IMR-90 (cell line): ENCODE measurements at regions not wholly inside any gene's neighbourhood (a gene's known extent, or its start where the extent isn't known, plus 50 kb on each side); places are given as distances from the start of the nearest gene placed in this dataset.

Experiments
- ATAC-seq: fragments of 200-7000 bp; cut with Tn5 transposase; 2 replicates; pipeline ENCODE4 v1.9.1; 2020; ENCODE audit warnings: low read depth, mild to moderate bottlenecking, moderate library complexity
- BruUV-seq: library from RNA; stranded (reverse); fragments of 400-500 nt; replicated peaks from 2 replicates; lab custom pipeline; 2021; lab: Mats Ljungman, UMichigan
- CTCF ChIA-PET: fragments of 300-600 bp; formaldehyde crosslinking; extraction: SDS; loops from one replicate; lab custom pipeline; 2021; ENCODE audit warnings: antibody characterized with exemption; lab: Yijun Ruan, JAX
- POLR2A ChIA-PET: fragments of 300-600 bp; sonication (Branson Sonifier 250); formaldehyde crosslinking; loops from one replicate; lab custom pipeline; 2022; ENCODE audit warnings: antibody characterized with exemption; ENCODE audit not compliant: unreplicated experiment; lab: Charles Lee
- DNase-seq: peaks from one replicate; pipeline ENCODE4 v3.0.0; 2013
- H2AFZ ChIP-seq: replicated peaks from 2 replicates; pipeline ENCODE3; 2013; ENCODE audit warnings: low read length, mild to moderate bottlenecking; ENCODE audit not compliant: poor library complexity
- H2AK5ac ChIP-seq: 2 replicates; pipeline ENCODE4 v1.6.1; 2013; ENCODE audit warnings: low read depth, low read length, inconsistent platforms
- H2AK9ac ChIP-seq: replicated peaks from 2 replicates; pipeline ENCODE3; 2013; ENCODE audit warnings: mild to moderate bottlenecking, low read depth, low read length, moderate library complexity; ENCODE audit not compliant: poor library complexity
- H2BK120ac ChIP-seq: 2 replicates; pipeline ENCODE4 v1.6.1; 2013; ENCODE audit warnings: low read depth, low read length, inconsistent platforms
- H2BK15ac ChIP-seq: 3 replicates; pipeline ENCODE4 v1.6.1; 2013; ENCODE audit warnings: low read depth, low read length, inconsistent platforms
- H2BK20ac ChIP-seq: 2 replicates; pipeline ENCODE4 v1.6.1; 2013; ENCODE audit warnings: low read depth, mild to moderate bottlenecking, inconsistent platforms, low read length, moderate library complexity
- H2BK5ac ChIP-seq: 2 replicates; pipeline ENCODE4 v1.6.1; 2013; ENCODE audit warnings: mild to moderate bottlenecking, low read depth, low read length, inconsistent platforms; ENCODE audit not compliant: poor library complexity, severe bottlenecking
- H3K14ac ChIP-seq: replicated peaks from 2 replicates; pipeline ENCODE4 v1.6.1; 2013; ENCODE audit warnings: low read depth, low read length, inconsistent platforms
- H3K18ac ChIP-seq: 2 replicates; pipeline ENCODE4 v1.6.1; 2013; ENCODE audit warnings: low read depth, low read length, control low read depth
- H3K23ac ChIP-seq: 2 replicates; pipeline ENCODE4 v1.6.1; 2013; ENCODE audit warnings: low read depth, low read length, inconsistent platforms
- H3K27ac ChIP-seq: 2 replicates; pipeline ENCODE4 v1.5.1; 2013; ENCODE audit warnings: mild to moderate bottlenecking, control low read depth, low read length; ENCODE audit not compliant: insufficient read depth
- H3K27me3 ChIP-seq: 2 replicates; pipeline ENCODE4 v1.6.1; 2013; ENCODE audit warnings: low read length; ENCODE audit not compliant: control insufficient read depth, insufficient read depth
- H3K36me3 ChIP-seq: 2 replicates; pipeline ENCODE4 v1.6.1; 2013; ENCODE audit warnings: low read length, mixed read lengths; ENCODE audit not compliant: control insufficient read depth, insufficient read depth
- H3K4ac ChIP-seq: 2 replicates; pipeline ENCODE4 v1.6.1; 2013; ENCODE audit warnings: low read depth, low read length, inconsistent platforms
- H3K4me1 ChIP-seq: 2 replicates; pipeline ENCODE4 v1.6.1; 2013; ENCODE audit warnings: low read length, mixed read lengths; ENCODE audit not compliant: control insufficient read depth, insufficient read depth
- H3K4me2 ChIP-seq: 2 replicates; pipeline ENCODE4 v1.6.1; 2013; ENCODE audit warnings: low read depth, mild to moderate bottlenecking, control low read depth, low read length, moderate library complexity
- H3K4me3 ChIP-seq: 2 replicates; pipeline ENCODE4 v1.5.1; 2013; ENCODE audit warnings: low read depth, mild to moderate bottlenecking, control low read depth, low read length, moderate library complexity; ENCODE audit not compliant: insufficient read depth
- H3K56ac ChIP-seq: 2 replicates; pipeline ENCODE4 v1.6.1; 2013; ENCODE audit warnings: low read length, inconsistent platforms; ENCODE audit not compliant: insufficient read depth; ENCODE audit errors: extremely low read depth
- H3K79me1 ChIP-seq, 2 experiments: 2 replicates each; pipeline ENCODE4 v1.6.1; 2013; ENCODE audit warnings: low read length in 2 of 2, inconsistent platforms in 1 of 2, low read depth in 1 of 2
- H3K9ac ChIP-seq: 2 replicates; pipeline ENCODE4 v1.6.1; 2013; ENCODE audit warnings: low read depth, low read length, control low read depth
- H3K9me1 ChIP-seq: 2 replicates; pipeline ENCODE4 v1.6.1; 2013; ENCODE audit warnings: low read length, inconsistent platforms; ENCODE audit not compliant: insufficient read depth
- H3K9me3 ChIP-seq: 2 replicates; pipeline ENCODE4 v1.6.1; 2013; ENCODE audit warnings: low read length; ENCODE audit not compliant: control insufficient read depth, insufficient read depth
- H4K20me1 ChIP-seq: 2 replicates; pipeline ENCODE4 v1.6.1; 2013; ENCODE audit warnings: low read length, inconsistent platforms; ENCODE audit not compliant: insufficient read depth
- H4K5ac ChIP-seq: 2 replicates; pipeline ENCODE4 v1.6.1; 2013; ENCODE audit warnings: mild to moderate bottlenecking, low read depth, low read length, control low read depth
- H4K8ac ChIP-seq, 2 experiments: 2 replicates each; pipeline ENCODE4 v1.6.1; 2013; ENCODE audit warnings: low read depth in 2 of 2, low read length in 2 of 2, control low read depth in 1 of 2, inconsistent platforms in 1 of 2
- H4K91ac ChIP-seq: 2 replicates; pipeline ENCODE4 v1.6.1; 2013; ENCODE audit warnings: low read depth, low read length, inconsistent platforms; ENCODE audit not compliant: insufficient read depth
- MAFK ChIP-seq: IDR thresholded peaks from 2 replicates; pipeline ENCODE4 v1.6.1; 2012; ENCODE audit warnings: low read depth, low read length, improper control_type of control experiment
- dilution Hi-C: fragments of 300-500 bp; cut with HindIII; formaldehyde crosslinking; loops from one replicate; pipeline ENCODE4 v1.14.3; 2018; ENCODE audit warnings: low sequenced_read_pairs; ENCODE audit not compliant: unreplicated experiment
- in situ Hi-C: fragments of 300-500 bp; cut with MboI; formaldehyde crosslinking; loops from 3 replicates; pipeline ENCODE4 v1.14.3; 2019; ENCODE audit warnings: low sequenced_read_pairs, inconsistent platforms, mixed read lengths
- intact Hi-C: fragments of 100-400 bp; cut with micrococcal nuclease; formaldehyde crosslinking; loops from 2 replicates; pipeline ENCODE4 v1.10.0; 2022

DNA sequence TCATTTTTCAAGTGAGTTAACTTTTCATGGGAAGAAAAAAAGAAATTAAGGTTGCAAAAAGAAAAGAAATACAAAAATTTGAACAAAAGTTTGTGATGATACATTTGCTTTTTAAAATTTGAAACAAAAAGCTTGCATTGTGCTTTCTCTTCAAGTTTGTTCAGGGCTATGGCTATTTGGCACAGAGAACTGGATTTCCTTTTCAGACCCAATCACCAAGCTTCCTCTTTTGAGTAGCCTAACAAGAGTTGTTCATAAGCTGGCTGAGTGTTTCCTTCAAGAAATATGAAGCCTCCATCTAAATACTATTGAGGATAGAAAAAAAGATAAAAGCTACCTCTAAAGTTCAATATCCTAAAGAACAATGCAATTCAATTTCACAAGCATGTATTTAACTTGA is 787.8 kb downstream of the LIG4 start:
- Histone ChIP-seq H2BK15ac (no peak overlapping the region), H3K18ac (no peak overlapping the region), H4K91ac (no peak overlapping the region), H4K5ac (no peak overlapping the region), H3K4me1 (no peaks in the 10 kb centered on the region), H3K23ac (no peak overlapping the region), H2BK5ac (no peak overlapping the region), H3K4me2 (no peak overlapping the region), H3K9me1 (no peaks in the 10 kb centered on the region), H2BK20ac (no peak overlapping the region), H3K4ac (no peak overlapping the region), H3K27ac (no peak overlapping the region), H3K36me3 (peaks cover 1% of the 10 kb centered on the region; the same call in 1 of the 2 replicates), H2AK5ac (no peak overlapping the region), H2BK120ac (no peak overlapping the region), H3K79me1 (peaks cover 10% of the 10 kb centered on the region in 2 experiments; a peak in 2 of 4 replicates), H3K14ac (no peak overlapping the region), H3K56ac (no peak overlapping the region), H3K9me3 (peaks cover 3% of the 10 kb centered on the region), H4K8ac (no peak overlapping the region), H4K20me1 (no peaks in the 10 kb centered on the region), H2AFZ (no peak overlapping the region), H3K4me3 (no peak overlapping the region), H3K27me3 (no peaks in the 10 kb centered on the region), H3K9ac (no peak overlapping the region), H2AK9ac (no peak overlapping the region)
- dilution Hi-C loops, result no loop called here
- ChIA-PET CTCF (interaction anchor here (1.4 kb wide), 1 partner anchor 34 kb away, joined by 3 read pairs; no protein-coding TSS in a partner anchor), POLR2A (no interaction called here)
- ATAC-seq (no peak), DNase-seq (no peak)
- no TSS peak for BruUV-seq
- in situ Hi-C loops, result no loop called here
- TF ChIP-seq MAFK, result no peak
- intact Hi-C loops, result no loop called here
